ENCODE measurements at regions not wholly inside any gene's neighbourhood (a gene's known extent, or its start where the extent isn't known, plus 50 kb on each side); places are given as distances from the start of the nearest gene placed in this dataset.

DNA sequence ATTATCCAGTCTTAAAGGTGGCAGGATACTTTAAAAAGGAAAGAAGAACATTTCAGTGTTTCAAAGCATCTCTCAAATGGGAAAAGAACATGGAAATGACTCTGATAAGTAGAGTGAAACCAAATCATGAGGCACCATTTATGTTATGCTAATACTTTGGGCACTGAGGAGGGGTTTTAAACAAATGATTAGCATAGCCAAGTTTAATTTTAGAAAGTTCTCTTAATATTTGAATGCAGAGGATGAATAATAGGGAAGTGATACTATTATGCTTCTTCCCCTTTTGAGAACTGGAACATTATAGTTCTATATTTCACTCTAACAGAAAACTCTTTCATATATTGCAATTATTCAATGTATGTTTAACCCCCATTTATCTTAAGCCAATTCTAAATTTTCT is 1181.9 kb upstream of the PRMT6 start:
- Histone ChIP-seq H3K36me3 (ENCODE audit: control insufficient read depth in 4 of 4, insufficient read depth in 3 of 4, low read depth in 1 of 4, low read length in 3 of 4) (no peaks in the 10 kb centered on the region), H3K27ac (ENCODE audit: low read depth in 1 of 2, low read length in 2 of 2) (no peak overlapping the region), H3K9ac (ENCODE audit: low read depth in 1 of 2, low read length in 2 of 2) (no peak overlapping the region), H3K9me3 (ENCODE audit: control insufficient read depth in 4 of 4, low read length in 3 of 4) (peaks cover 0 to 2% (median 0%) of the 10 kb centered on the region in 4 donors), H3K4me1 (ENCODE audit: control insufficient read depth in 4 of 4, insufficient read depth in 4 of 4, low read length in 3 of 4) (no peaks in the 10 kb centered on the region), H3K4me3 (ENCODE audit: low read depth in 1 of 3, low read length in 3 of 3) (no peak overlapping the region), H3K27me3 (ENCODE audit: control insufficient read depth in 4 of 4, insufficient read depth in 4 of 4, low read length in 3 of 4) (no peaks in the 10 kb centered on the region)
- DNase-seq (ENCODE audit: low spot score) = no peak
- no peak for TF ChIP-seq ZBTB33 (IDR thresholded peaks at IDR 0.05)
- TF ChIP-seq GABPA (IDR thresholded peaks at IDR 0.05 in 1 of 2, conservative IDR thresholded peaks at IDR 0.05 in 1 of 2) = no peak
- TF ChIP-seq NR2F2 (IDR thresholded peaks at IDR 0.05) = no peak
- TF ChIP-seq SP1 (IDR thresholded peaks at IDR 0.05) = no peak
- TF ChIP-seq MAX (IDR thresholded peaks at IDR 0.05) = no peak
- no peak for TF ChIP-seq TAF1 (conservative IDR thresholded peaks at IDR 0.05)
- TF ChIP-seq FOXA1 (IDR thresholded peaks at IDR 0.05) = no peak
- TF ChIP-seq FOXA2 (IDR thresholded peaks at IDR 0.05) = no peak
- TF ChIP-seq ATF3 (IDR thresholded peaks at IDR 0.05) = no peak
- no peak for TF ChIP-seq REST (IDR thresholded peaks at IDR 0.05)
- no peak for TF ChIP-seq RXRA (IDR thresholded peaks at IDR 0.05)
- no peak for TF ChIP-seq YY1 (IDR thresholded peaks at IDR 0.05)
- TF ChIP-seq JUND (IDR thresholded peaks at IDR 0.05) = no peak
- TF ChIP-seq EGR1 (IDR thresholded peaks at IDR 0.05; ENCODE audit: low read depth in 2 of 2) = no peak
- no peak for TF ChIP-seq CTCF (IDR thresholded peaks at IDR 0.05; ENCODE audit: low read depth, low read length, missing input control)
- TF ChIP-seq RAD21 (IDR thresholded peaks at IDR 0.05) = no peak
- no peak for TF ChIP-seq HNF4G (IDR thresholded peaks at IDR 0.05)
- no peak for TF ChIP-seq HNF4A (conservative IDR thresholded peaks at IDR 0.05)

GRCh38 chr1:105886309-105886708 is 1170.2 kb upstream of the PRMT6 start:
- Histone ChIP-seq H3K4me1 (ENCODE audit: control insufficient read depth in 4 of 4, insufficient read depth in 4 of 4, low read length in 3 of 4) (no peaks in the 10 kb centered on the region), H3K4me3 (ENCODE audit: low read depth in 1 of 3, low read length in 3 of 3) (no peak overlapping the region), H3K9ac (ENCODE audit: low read depth in 1 of 2, low read length in 2 of 2) (no peak overlapping the region), H3K36me3 (ENCODE audit: control insufficient read depth in 4 of 4, insufficient read depth in 3 of 4, low read depth in 1 of 4, low read length in 3 of 4) (no peaks in the 10 kb centered on the region), H3K9me3 (ENCODE audit: control insufficient read depth in 4 of 4, low read length in 3 of 4) (peaks cover 0 to 3% (median 0%) of the 10 kb centered on the region in 4 donors), H3K27ac (ENCODE audit: low read depth in 1 of 2, low read length in 2 of 2) (no peak overlapping the region), H3K27me3 (ENCODE audit: control insufficient read depth in 4 of 4, insufficient read depth in 4 of 4, low read length in 3 of 4) (no peaks in the 10 kb centered on the region)
- TF ChIP-seq REST (IDR thresholded peaks at IDR 0.05) = no peak
- no peak for TF ChIP-seq YY1 (IDR thresholded peaks at IDR 0.05)
- no peak for DNase-seq (ENCODE audit: low spot score)

Measured in liver (tissue), 7 donors.